HUES64 (cell line): ENCODE measurements at regions not wholly inside any gene's neighbourhood (a gene's known extent, or its start where the extent isn't known, plus 50 kb on each side); places are given as distances from the start of the nearest gene placed in this dataset.

Experiments used
- H3K27ac ChIP-seq: 2 replicates; pipeline ENCODE4 v1.7.0; 2013; ENCODE audit warnings: low read depth, low read length, inconsistent platforms
- H3K27me3 ChIP-seq: 2 replicates; pipeline ENCODE4 v1.6.1; 2013; ENCODE audit warnings: mild to moderate bottlenecking, low read length; ENCODE audit not compliant: insufficient read depth
- H3K36me3 ChIP-seq: 2 replicates; pipeline ENCODE4 v1.6.1; 2013; ENCODE audit warnings: mild to moderate bottlenecking, low read length; ENCODE audit not compliant: insufficient read depth
- H3K4me1 ChIP-seq: 2 replicates; pipeline ENCODE4 v1.6.1; 2013; ENCODE audit warnings: mild to moderate bottlenecking, low read length, moderate library complexity; ENCODE audit not compliant: insufficient read depth
- H3K4me3 ChIP-seq: 2 replicates; pipeline ENCODE4 v1.5.1; 2013; ENCODE audit warnings: mild to moderate bottlenecking, low read length, moderate library complexity
- H3K9ac ChIP-seq: 2 replicates; pipeline ENCODE4 v1.6.1; 2013; ENCODE audit warnings: mild to moderate bottlenecking, low read depth, low read length
- H3K9me3 ChIP-seq: 2 replicates; pipeline ENCODE4 v1.6.1; 2013; ENCODE audit warnings: low read depth, low read length; ENCODE audit not compliant: insufficient read depth
- WGBS: fragments of 150-250, 120-280 bp; methylation state at CpG from one replicate; pipeline ENCODE4 v1.1.7; 2013; ENCODE audit warnings: missing lambda C conversion rate; 5-methylcytosine and 5-hydroxymethylcytosine counted together

GRCh38 chr2:228263156-228263555 is 81.7 kb upstream of the SPHKAP start:
- WGBS: 98% methylated on average over 2 of the region's 3 CpGs

GRCh38 chr2:228261546-228261945 is 80.1 kb upstream of the SPHKAP start:
- Histone ChIP-seq H3K4me3 (no peak overlapping the region), H3K27ac (no peak overlapping the region), H3K9ac (no peak overlapping the region), H3K36me3 (no peaks in the 10 kb centered on the region), H3K9me3 (no peaks in the 10 kb centered on the region), H3K27me3 (no peaks in the 10 kb centered on the region), H3K4me1 (0 out of 2 replicates have a peak, but pooled peaks cover 2% of the 10 kb centered on the region)
- WGBS: 92% methylated on average over 7 of the region's 7 CpGs

More at GRCh38 chr2:228263156-228263555, 81.7 kb upstream of the SPHKAP start:
- Histone ChIP-seq H3K27me3 (no peaks in the 10 kb centered on the region), H3K4me1 (no peaks in the 10 kb centered on the region), H3K4me3 (no peak overlapping the region), H3K9me3 (no peaks in the 10 kb centered on the region), H3K36me3 (no peaks in the 10 kb centered on the region), H3K9ac (no peak overlapping the region), H3K27ac (no peak overlapping the region)

GRCh38 chr2:228257379-228257778 is 75.9 kb upstream of the SPHKAP start:
- Histone ChIP-seq H3K36me3 (no peaks in the 10 kb centered on the region), H3K4me1 (peaks cover 10% of the 10 kb centered on the region; the same call in 1 of the 2 replicates), H3K27ac (no peak overlapping the region), H3K27me3 (no peaks in the 10 kb centered on the region), H3K9ac (no peak overlapping the region), H3K4me3 (no peak overlapping the region), H3K9me3 (no peaks in the 10 kb centered on the region)

- 89% methylated on average over 2 of the region's 2 CpGs for WGBS
- Histone ChIP-seq H3K27me3 (no peaks in the 10 kb centered on the region), H3K4me3 (no peak overlapping the region), H3K36me3 (no peaks in the 10 kb centered on the region), H3K9me3 (no peaks in the 10 kb centered on the region), H3K9ac (no peak overlapping the region), H3K4me1 (peaks cover 10% of the 10 kb centered on the region; the same call in 1 of the 2 replicates), H3K27ac (no peak overlapping the region)
Measured at GRCh38 chr2:228253752-228254151, 72.3 kb upstream of the SPHKAP start.

- no peak overlapping the region for H3K9ac ChIP-seq
- H3K27me3 ChIP-seq: no peaks in the 10 kb centered on the region
- H3K4me1 ChIP-seq: no peaks in the 10 kb centered on the region
- WGBS: 88% methylated on average over 2 of the region's 2 CpGs
- no peaks in the 10 kb centered on the region for H3K36me3 ChIP-seq
- no peak overlapping the region for H3K27ac ChIP-seq
- H3K9me3 ChIP-seq: no peaks in the 10 kb centered on the region
- H3K4me3 ChIP-seq: no peak overlapping the region
Measured at GRCh38 chr2:228247335-228247734, 65.8 kb upstream of the SPHKAP start.

GRCh38 chr2:228245601-228246000 is 64.1 kb upstream of the SPHKAP start:
- H3K27me3 ChIP-seq: no peaks in the 10 kb centered on the region
- H3K9me3 ChIP-seq: no peaks in the 10 kb centered on the region
- no peak overlapping the region for H3K9ac ChIP-seq
- no peak overlapping the region for H3K4me3 ChIP-seq
- no peaks in the 10 kb centered on the region for H3K36me3 ChIP-seq
- no peak overlapping the region for H3K27ac ChIP-seq
- 96% methylated on average over 4 of the region's 4 CpGs for WGBS
- no peaks in the 10 kb centered on the region for H3K4me1 ChIP-seq

- no peaks in the 10 kb centered on the region for H3K9me3 ChIP-seq
- no peak overlapping the region for H3K9ac ChIP-seq
- WGBS: 100% methylated on average over 1 of the region's 1 CpG
- no peak overlapping the region for H3K4me3 ChIP-seq
- no peaks in the 10 kb centered on the region for H3K36me3 ChIP-seq
- no peaks in the 10 kb centered on the region for H3K27me3 ChIP-seq
- no peak overlapping the region for H3K27ac ChIP-seq
- H3K4me1 ChIP-seq: no peaks in the 10 kb centered on the region
Measured at GRCh38 chr2:228242591-228242990, 61.1 kb upstream of the SPHKAP start.

GRCh38 chr2:228239907-228240561 is 58.5 kb upstream of the SPHKAP start:
- Histone ChIP-seq H3K36me3 (no peaks in the 10 kb centered on the region), H3K4me3 (no peak overlapping the region), H3K4me1 (no peaks in the 10 kb centered on the region), H3K27ac (no peak overlapping the region), H3K9me3 (no peaks in the 10 kb centered on the region), H3K27me3 (no peaks in the 10 kb centered on the region), H3K9ac (no peak overlapping the region)
- 100% methylated on average over 1 of the region's 2 CpGs for WGBS

GRCh38 chr2:228239207-228239906 is 57.9 kb upstream of the SPHKAP start:
- WGBS: 92% methylated on average over 1 of the region's 1 CpG
- H3K27me3 ChIP-seq: no peaks in the 10 kb centered on the region

More at GRCh38 chr2:228239207-228239906, 57.9 kb upstream of the SPHKAP start:
- Histone ChIP-seq H3K36me3 (no peaks in the 10 kb centered on the region), H3K27ac (no peak overlapping the region), H3K9me3 (no peaks in the 10 kb centered on the region), H3K9ac (no peak overlapping the region), H3K4me1 (no peaks in the 10 kb centered on the region), H3K4me3 (no peak overlapping the region)
